NCI-H524 (cell line): ENCODE measurements at regions not wholly inside any gene's neighbourhood (a gene's known extent, or its start where the extent isn't known, plus 50 kb on each side); places are given as distances from the start of the nearest gene placed in this dataset.

Experiments
- DNase-seq, 2 experiments: peaks; one replicate each; lab custom pipeline; 2025; lab: John Stamatoyannopoulos, UW

- no peak for DNase-seq
Observed at GRCh38 chr2:151197184-151198108, 64.2 kb downstream of the RBM43 start.

DNA sequence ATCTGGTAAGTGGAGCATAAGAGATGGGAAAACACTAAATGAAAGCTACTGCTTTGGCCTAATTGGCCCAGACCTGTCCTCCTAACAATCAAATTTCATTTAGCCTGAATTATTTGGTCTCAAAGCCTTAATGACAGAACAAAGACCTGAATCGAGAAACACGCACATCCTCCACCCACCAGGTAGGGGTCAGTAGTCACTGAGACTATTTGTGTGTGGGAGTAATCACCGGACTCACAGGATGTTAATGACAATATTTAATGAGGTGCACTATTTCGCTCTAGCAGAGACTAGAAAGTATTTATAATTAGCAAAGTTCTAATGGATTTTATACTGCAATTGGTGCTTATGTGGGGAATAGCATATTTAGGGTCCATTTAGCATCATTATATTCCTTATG lies 68.1 kb downstream of the RBM43 start:
- DNase-seq = no peak

DNA sequence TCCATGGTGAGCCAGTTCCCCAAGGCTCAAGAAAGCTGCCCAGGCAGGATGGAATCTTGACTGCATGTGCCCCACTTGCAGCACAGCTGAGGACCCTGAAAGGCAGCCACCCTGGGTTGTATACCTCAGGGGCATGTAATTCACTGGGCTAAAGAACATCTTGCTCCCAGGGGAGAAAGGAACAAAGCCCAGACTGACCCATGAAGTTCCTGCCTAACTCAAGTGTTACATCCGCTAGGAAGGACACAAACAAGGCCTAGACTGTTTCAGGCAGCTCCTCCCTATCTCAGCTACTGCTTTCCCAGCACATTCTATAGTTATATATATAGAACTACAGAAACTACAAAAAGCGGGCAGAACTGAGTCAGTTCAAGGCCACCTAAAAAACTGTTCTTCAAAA lies 69.0 kb downstream of the RBM43 start:
- DNase-seq = no peak

- no peak for DNase-seq
Observed at GRCh38 chr2:151191001-151191400, 70.7 kb downstream of the RBM43 start.

DNA sequence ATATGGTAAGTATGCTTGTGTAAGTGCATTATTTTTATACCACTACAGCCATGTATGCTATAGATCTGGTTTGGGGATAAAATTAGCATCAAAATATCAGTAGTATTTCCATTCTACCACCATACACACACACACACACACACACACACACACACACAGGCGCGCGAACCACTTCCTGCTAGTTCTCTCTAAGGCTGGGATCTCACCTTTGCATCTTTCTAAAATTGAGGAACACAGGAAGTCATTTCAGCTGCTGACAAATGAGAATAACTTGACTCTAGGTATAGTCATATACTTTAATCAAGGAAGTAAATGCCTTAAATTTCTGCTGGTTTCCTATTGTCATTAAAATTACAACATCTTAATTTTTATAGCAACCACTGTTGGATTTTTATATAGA lies 72.5 kb downstream of the RBM43 start:
- no peak for DNase-seq

DNA sequence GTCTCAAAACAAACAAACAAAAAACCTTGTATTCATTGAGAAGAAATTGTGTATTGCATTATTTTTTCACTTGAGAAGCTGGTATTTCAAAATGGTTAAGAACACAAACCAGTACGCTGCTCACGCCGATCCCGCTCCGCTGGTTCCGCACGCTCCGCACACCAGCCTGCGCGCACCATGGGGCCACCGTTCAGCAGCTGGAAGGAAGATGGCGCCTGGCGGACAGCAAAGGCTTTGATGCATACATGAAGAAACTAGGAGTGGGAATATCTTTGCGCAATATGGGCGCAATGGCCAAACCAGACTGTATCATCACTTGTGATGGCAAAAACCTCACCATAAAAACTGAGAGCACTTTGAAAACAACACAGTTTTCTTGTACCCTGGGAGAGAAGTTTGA lies 75.7 kb downstream of the RBM43 start:
- no peak for DNase-seq

- DNase-seq = no peak
Observed at GRCh38 chr2:151182899-151183809, 78.5 kb downstream of the RBM43 start.

DNA sequence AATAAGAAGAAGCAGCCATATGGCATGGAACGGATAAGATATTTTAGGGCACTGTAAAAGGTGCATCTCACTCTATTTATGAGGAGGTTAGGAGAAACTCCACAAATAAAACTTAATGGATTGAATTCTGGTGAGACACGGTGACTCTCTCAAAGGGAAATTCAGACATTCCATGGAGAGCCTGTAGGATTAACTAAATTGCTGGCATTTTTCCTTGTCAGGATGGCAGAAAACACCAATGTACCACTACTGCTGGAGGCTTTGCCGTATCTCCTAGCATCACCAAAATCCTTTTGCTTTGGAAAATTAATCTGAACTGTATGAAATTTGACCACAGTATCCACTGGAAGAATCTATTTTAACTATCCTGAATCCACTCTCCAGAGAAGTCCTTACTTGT lies 79.3 kb downstream of the RBM43 start:
- DNase-seq = no peak

- no peak for DNase-seq
Observed at GRCh38 chr2:151181524-151181923, 80.1 kb downstream of the RBM43 start.

- DNase-seq = no peak
Observed at GRCh38 chr2:151180123-151180522, 81.5 kb downstream of the RBM43 start.

DNA sequence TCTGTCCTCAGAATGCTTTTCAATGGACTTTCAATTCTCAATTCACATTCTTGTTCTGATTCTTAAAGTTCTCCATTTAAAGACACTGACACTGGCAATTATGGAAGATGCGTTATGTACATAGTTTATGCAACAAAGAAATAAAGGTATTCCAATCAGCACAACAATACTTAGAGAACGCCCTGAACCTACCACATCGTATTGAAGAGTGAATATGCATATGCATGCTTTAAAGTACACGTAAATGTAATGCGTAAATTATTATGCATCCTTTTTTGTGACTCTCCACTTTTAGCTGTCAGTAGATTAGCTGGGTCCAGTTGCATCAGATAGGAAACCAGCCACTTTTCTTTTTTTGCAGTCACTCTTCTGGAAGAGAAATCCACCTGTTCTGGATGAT lies 83.5 kb downstream of the RBM43 start:
- no peak for DNase-seq

DNA sequence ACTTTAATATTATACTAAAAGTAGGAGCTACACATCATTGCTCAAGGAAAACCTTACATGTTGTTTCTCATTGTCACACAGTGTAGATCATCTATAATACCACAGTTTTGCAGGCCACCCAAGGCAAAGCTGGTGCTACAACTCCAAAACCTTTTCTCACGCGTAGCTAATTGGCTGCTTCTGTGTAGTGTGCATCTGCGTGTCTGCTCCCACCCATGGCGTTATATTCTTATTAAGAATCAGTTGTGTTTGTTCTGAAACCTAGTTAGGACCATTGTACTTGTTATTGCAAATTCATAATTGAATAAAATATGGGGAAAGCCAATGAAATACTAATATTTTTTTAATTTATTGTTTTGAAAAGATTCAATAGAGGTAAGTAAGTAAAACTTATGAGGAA lies 83.9 kb downstream of the RBM43 start:
- DNase-seq = no peak

GRCh38 chr2:151176661-151177060 lies 85.0 kb downstream of the RBM43 start:
- DNase-seq = no peak

DNA sequence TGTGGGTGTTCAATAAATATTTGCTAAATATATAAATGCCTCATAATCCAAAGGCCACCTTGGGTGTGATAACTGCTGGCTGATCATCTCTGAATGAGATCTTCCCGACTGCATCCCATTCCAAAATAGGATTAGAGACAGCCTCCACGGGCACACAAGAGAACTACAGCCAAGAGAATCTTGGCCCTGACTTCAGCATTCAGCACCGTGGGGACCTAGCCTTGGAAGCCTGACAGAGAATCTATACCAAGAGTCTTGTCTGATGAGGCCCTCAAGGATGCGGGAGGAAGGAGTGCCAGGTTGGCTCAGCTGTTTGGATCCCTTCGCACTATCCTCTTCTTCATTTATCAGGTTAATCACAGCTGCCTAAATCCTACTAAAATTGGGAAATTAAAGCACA lies 85.8 kb downstream of the RBM43 start:
- DNase-seq = no peak

GRCh38 chr2:151174127-151174526 lies 87.5 kb downstream of the RBM43 start:
- DNase-seq = no peak

DNA sequence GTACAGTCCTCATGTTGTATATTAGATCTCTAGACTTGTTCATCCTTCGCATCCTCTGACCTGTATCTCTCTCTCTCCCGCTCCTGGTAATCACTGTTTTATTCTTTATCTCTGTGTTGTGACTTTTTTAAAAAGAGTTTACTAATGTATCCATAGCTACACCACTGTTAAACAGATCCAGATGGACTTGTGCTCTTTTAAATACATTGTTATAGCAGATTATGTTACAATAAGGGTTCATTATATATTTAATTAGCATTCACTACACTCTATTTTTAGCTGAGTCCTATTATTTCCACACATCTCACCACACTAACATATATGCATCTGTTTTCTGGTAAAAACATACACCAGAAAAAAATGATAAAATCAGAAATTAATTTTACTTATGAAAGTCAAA lies 90.5 kb downstream of the RBM43 start:
- peak in 1 of 2 experiments; percentile 10 for DNase-seq

DNA sequence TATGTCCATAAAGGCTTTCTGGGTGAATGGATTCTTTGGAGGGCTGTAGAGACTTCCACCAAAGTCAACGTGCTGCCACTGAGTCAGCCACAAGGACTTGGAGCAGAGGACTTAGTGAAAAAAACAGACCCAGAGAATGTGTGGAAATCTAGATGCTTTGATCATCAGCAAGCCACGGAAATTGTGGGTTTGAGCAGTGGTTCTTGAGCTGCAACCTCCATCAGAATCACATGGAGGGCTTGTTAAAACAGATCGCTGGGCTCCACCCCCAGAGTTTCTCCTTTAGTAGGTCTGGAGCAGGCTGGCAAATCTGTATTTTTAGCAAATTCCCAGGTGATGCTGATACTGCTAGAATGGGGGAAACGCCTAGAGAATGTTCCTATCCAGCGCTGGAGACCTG lies 95.3 kb downstream of the RBM43 start:
- DNase-seq = no peak

DNA sequence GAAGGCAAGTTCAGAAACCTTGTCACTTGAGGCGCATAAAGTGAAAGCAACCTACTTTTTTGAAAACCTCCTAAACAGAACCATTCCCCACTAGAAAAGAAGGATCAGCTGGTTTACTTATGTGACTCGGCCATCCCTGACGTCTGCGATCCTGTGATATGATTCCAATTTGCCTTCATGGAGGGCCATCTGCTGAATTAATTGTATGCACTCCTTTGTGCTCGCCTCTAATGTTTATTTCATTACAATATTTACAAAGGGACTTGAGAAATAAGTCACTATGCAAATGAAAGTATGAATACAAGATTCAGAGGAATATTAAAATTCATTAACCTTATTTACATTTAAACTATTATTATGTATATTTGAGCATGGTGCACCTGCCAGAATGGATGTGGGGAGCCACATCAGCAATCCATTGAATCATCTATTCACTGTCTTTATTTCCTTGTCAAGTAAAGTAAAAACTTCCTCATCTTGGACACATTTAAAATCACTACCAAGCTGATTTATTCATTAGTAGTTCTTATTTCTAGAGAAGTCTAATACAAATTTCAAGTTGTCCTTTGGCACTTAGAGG lies 96.5 kb downstream of the RBM43 start:
- no peak for DNase-seq

DNA sequence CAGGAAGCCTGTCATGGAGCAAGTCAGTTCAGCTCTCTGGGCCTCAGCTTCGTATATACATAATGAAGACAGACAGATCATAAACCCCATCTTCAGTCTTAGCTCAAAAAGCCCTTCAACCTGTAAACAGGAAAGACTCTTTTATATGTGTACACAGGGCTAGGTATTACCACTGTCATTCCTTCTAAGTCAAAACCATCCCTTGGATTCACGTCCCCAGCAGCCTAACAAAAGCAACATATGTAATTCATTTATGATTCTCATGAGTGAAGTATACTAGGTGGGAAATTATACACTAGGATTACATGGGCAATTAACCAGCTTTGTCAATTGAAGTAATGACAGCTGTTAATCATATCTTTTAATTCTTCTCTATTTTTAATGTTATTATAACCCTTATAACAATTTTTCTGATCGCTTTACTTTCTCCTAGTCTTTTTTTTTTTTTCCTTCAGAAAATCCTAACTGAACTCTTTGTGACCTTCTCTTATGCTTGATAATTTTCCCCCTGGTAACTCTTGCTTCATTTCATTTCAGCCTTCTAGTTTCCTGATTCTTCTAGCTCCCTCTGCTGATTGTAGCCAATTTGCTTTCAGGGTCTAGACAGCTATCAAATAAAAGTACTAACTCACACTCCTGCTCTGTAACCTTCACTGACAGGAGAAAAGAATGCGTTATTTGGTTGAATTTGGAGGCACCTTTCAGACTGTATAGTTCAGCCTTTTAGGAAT lies 99.7 kb downstream of the RBM43 start:
- peak; percentile 20 to 67 for DNase-seq

GRCh38 chr2:151159109-151159662 lies 102.5 kb downstream of the RBM43 start:
- peak in 1 of 2 experiments; percentile 32 for DNase-seq

DNA sequence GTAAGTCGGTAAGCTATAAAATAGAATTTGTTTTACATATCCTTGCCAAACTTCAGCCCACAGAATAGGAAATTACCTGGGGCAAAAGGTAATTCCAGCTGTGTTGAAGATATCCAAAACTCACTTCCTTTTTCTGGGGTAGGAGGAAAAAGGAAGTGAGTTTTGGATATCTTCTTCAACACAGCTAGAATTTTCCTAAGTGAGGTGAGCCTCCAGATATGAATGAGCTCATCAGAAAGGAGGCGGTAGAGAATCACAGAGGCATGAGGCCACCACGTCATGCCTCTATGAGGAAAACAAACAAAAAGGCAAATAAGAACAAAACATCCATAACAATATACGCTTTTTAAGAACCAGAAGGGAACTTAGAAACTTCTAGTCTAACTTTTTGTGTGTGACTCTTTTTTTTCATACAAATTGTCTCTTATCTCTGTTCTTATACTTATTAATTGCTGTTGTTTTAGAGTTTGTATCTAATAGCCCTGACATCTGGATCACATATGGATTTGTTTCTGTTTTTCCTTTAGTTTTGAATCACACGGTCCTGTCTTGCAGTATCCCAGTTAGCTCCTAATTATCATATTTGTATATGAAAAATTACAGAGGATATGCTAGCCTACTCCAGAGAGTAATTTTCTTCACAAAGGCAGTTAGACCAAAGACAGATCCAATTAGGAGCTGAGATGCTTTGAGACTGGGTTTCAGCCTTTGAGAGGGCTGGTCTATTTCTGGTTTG lies 104.5 kb downstream of the RBM43 start:
- no peak for DNase-seq
